GM19468 (cell line): ENCODE measurements at regions not wholly inside any gene's neighbourhood (a gene's known extent, or its start where the extent isn't known, plus 50 kb on each side); places are given as distances from the start of the nearest gene placed in this dataset.
"Not testable (repeated sequence)": the region's sequence is repeated elsewhere in the genome, so short reads cannot be mapped to it uniquely, and the experiment has no call there.

Experiments used
- ATAC-seq: cut with Tn5 transposase; IDR thresholded peaks from one replicate; pipeline ENCODE4 v1.9.1; 2021; ENCODE audit warnings: mild to moderate bottlenecking, moderate library complexity, moderate number of reproducible peaks; ENCODE audit not compliant: unreplicated experiment; ENCODE audit errors: extremely low read depth

GRCh38 chr2:150690870-150691269 is 203.4 kb upstream of the RND3 start:
- ATAC-seq, result no peak

- no peak for ATAC-seq
Observed at GRCh38 chr2:150690261-150690660, 202.8 kb upstream of the RND3 start.

DNA sequence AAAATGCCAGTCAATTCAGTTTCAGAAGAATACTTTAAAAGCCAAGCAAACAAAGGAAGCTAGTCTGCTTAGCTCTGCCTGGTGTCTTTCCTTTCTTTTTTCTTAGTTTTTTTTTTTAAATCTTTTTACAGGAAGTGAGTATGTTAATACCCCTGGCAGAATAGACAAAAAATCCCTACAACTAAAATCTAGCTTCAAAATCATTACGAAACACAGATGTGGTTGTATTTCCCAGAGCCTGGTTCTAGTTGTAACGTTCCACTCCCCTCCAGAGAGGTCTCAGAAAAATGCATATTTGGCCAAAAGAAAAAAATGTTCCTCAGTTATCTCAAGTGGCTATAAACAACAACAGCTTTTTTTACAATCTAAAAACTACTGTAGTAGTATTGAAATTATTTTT is 202.1 kb upstream of the RND3 start:
- ATAC-seq, result no peak

DNA sequence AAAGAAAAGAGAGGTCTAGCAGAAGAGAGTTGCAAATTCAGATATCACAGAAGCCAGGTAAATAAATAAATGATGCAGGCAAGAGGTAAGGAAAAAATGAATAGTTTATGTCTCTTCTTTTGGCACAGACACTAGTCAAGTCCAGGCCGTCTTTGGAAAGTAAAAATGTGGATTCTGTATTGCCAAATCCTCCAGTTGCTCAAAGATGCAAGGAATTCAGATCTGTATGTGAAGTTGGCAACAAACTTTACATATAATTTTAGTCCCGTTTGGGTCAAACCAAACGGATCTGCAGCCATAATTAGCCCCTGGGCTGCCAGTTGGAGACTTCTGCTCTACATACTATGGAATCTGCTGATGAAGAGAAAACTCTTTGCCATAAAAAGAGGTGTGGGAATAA is 200.5 kb upstream of the RND3 start:
- no peak for ATAC-seq

DNA sequence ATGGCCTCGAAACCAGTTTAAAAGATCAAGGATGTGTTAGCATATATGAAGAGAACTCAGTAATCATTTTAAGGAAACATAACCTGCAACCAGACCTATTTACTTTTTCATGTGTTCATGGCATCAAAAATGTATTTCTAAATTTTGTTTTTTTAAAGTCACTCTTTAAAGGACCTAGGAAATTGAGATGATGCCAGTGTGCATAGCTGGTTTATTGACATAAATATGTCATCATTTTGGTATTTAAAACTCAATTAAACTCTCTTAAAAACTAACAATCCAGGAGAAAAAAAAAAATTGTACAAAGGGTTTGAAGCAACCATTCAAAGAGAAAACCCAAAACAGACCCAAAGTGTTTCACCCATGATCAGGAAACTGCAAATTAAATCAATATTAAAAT is 198.9 kb upstream of the RND3 start:
- ATAC-seq, result no peak

GRCh38 chr2:150681120-150681804 is 193.8 kb upstream of the RND3 start:
- no peak for ATAC-seq

DNA sequence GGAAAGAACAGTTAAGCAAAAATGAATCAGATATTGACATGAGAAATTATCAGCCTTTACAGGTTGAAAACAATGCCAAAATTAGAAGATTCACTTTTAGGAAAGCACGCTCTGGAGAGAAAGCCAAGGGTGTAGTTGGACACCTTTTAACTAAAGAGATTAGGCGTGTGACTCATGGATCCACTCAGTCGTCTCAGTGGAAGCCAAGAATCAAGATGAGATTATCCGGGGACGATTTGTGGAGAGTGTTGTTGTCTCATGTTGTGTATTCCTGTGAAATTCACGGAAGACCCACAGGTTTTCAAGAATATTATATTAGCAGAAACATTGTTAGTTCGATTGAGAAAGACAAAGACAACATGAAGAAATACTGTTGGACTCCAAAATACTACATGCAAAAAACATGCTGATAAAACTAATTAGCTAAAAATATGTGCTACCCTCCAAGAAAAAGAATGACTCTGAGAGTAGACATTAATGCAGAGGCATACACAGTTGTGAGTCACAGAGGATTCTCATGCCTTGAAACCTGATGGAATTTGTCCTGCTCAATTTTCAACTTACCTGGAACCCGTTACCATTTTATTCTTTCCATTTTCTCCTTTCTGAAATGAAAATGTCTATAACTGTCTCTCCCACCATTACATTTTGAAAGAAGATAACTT is 192.1 kb upstream of the RND3 start:
- ATAC-seq, result no peak

DNA sequence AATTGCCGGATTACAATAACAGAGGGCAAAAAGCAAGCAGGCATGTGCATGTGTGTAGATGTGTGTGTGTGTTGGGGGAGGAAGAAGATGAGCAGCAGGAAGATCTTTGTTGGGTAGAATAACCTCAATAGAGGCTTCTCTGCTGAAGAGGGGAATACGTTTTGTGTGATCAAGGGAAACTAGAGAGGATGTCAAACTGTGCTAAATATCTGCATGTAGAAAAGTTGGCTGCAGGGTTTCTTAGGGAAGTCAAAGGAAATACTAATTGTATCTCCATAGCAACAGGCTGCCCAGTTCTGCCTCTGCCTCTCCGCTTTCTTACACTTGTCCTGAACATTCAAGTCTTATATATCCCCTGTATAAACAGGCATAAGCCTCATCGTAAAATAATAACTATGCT is 190.1 kb upstream of the RND3 start:
- ATAC-seq, result no peak

GRCh38 chr2:150676747-150677383 is 189.4 kb upstream of the RND3 start:
- ATAC-seq, result no peak

GRCh38 chr2:150675807-150676206 is 188.3 kb upstream of the RND3 start:
- no peak for ATAC-seq

- no peak for ATAC-seq
Observed at GRCh38 chr2:150674283-150674682, 186.8 kb upstream of the RND3 start.

DNA sequence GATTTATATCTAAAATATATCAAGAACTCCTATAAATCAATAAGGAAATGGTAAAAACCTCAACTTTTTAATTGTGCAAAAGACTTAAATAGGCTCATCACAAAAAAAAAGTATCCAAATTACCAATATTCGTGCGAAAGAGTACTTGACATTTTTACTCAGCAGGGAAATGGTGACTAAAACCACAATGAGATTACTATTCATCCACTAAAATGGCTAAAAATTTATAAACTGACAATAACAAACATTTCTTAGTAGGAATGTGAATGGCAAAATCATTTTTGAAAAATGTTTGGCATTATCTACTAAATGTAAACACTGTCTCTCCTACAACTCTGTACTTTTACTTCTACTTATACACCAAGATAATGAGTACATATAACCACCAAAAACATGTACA is 184.8 kb upstream of the RND3 start:
- ATAC-seq, result no peak

- ATAC-seq, result no peak
Observed at GRCh38 chr2:150669492-150669891, 182.0 kb upstream of the RND3 start.

- ATAC-seq, result not testable (repeated sequence)
Observed at GRCh38 chr2:150667039-150667438, 179.6 kb upstream of the RND3 start.

DNA sequence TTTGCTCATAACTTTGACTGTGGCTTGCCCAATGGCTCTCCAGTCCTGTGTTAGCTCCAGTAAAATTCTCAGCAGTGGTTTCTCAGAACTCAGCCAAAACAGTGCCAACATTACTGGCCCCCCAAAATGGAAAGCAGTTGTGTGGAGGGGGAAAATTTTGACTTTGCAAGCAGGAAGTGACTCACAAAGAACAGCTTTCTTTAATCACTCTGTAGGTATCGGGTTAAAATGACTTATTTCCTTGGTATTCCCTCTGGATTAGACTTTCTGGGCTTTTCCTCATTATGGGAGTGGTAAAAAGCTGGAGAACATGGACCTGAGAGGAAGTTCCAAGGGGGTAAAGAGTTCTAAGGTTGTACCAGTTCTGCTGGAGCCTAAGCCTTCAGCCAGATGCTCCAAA is 175.7 kb upstream of the RND3 start:
- no peak for ATAC-seq

- no peak for ATAC-seq
Observed at GRCh38 chr2:150656002-150656401, 168.5 kb upstream of the RND3 start.

GRCh38 chr2:150653351-150653750 is 165.9 kb upstream of the RND3 start:
- ATAC-seq, result no peak

GRCh38 chr2:150647943-150648342 is 160.5 kb upstream of the RND3 start:
- ATAC-seq, result no peak

GRCh38 chr2:150646746-150647145 is 159.3 kb upstream of the RND3 start:
- no peak for ATAC-seq

- ATAC-seq, result no peak
Observed at GRCh38 chr2:150644298-150645067, 157.0 kb upstream of the RND3 start.
